KMS-11 (cell line): ENCODE measurements at regions not wholly inside any gene's neighbourhood (a gene's known extent, or its start where the extent isn't known, plus 50 kb on each side); places are given as distances from the start of the nearest gene placed in this dataset.

Experiments
- H2AFZ ChIP-seq: fragments of 200-600 bp; sonication (generic); 2 replicates; pipeline ENCODE4 v1.6.1; 2016; ENCODE audit warnings: antibody characterized with exemption, mixed run types, low read depth
- H3K27ac ChIP-seq: fragments of 200-600 bp; sonication (generic); 2 replicates; pipeline ENCODE4 v1.6.1; 2016; ENCODE audit warnings: mild to moderate bottlenecking, mixed run types
- H3K27me3 ChIP-seq: fragments of 200-600 bp; sonication (generic); 2 replicates; pipeline ENCODE4 v1.6.1; 2017; ENCODE audit warnings: mild to moderate bottlenecking, low read depth, mixed run types, moderate library complexity; ENCODE audit not compliant: insufficient read depth
- H3K36me3 ChIP-seq: fragments of 200-600 bp; sonication (generic); 2 replicates; pipeline ENCODE4 v1.6.1; 2017; ENCODE audit warnings: mild to moderate bottlenecking, mixed run types; ENCODE audit not compliant: insufficient read depth
- H3K4me1 ChIP-seq: fragments of 200-600 bp; sonication (generic); 2 replicates; pipeline ENCODE4 v1.6.1; 2016; ENCODE audit warnings: mild to moderate bottlenecking, low read depth, mixed run types; ENCODE audit not compliant: poor library complexity, severe bottlenecking
- H3K4me2 ChIP-seq: fragments of 200-600 bp; sonication (generic); 2 replicates; pipeline ENCODE4 v1.7.0; 2016; ENCODE audit warnings: mild to moderate bottlenecking, mixed run types
- H3K4me3 ChIP-seq: fragments of 200-600 bp; sonication (generic); IDR thresholded peaks from 2 replicates; pipeline ENCODE4 v1.6.1; 2017; ENCODE audit warnings: low read depth, low read length, mixed read lengths; ENCODE audit not compliant: insufficient read depth
- H3K79me2 ChIP-seq: fragments of 200-600 bp; sonication (generic); 2 replicates; pipeline ENCODE4 v1.6.1; 2016; ENCODE audit warnings: low read depth, mixed run types; ENCODE audit not compliant: insufficient read depth
- H3K9ac ChIP-seq: fragments of 200-600 bp; sonication (generic); 2 replicates; pipeline ENCODE4 v1.6.1; 2016; ENCODE audit warnings: mild to moderate bottlenecking, mixed run types
- H4K20me1 ChIP-seq: fragments of 200-600 bp; sonication (generic); 2 replicates; pipeline ENCODE4 v1.6.1; 2016; ENCODE audit warnings: mild to moderate bottlenecking, mixed run types; ENCODE audit not compliant: insufficient read depth
- TF ChIP-seq, protein P1 (sequence below): fragments of 200-600 bp; sonication (generic); conservative IDR thresholded peaks from 2 replicates; pipeline ENCODE4 v1.6.1; 2017; ENCODE audit warnings: low read depth, mild to moderate bottlenecking, antibody characterized with exemption, low read length, moderate library complexity, mixed read lengths

DNA sequence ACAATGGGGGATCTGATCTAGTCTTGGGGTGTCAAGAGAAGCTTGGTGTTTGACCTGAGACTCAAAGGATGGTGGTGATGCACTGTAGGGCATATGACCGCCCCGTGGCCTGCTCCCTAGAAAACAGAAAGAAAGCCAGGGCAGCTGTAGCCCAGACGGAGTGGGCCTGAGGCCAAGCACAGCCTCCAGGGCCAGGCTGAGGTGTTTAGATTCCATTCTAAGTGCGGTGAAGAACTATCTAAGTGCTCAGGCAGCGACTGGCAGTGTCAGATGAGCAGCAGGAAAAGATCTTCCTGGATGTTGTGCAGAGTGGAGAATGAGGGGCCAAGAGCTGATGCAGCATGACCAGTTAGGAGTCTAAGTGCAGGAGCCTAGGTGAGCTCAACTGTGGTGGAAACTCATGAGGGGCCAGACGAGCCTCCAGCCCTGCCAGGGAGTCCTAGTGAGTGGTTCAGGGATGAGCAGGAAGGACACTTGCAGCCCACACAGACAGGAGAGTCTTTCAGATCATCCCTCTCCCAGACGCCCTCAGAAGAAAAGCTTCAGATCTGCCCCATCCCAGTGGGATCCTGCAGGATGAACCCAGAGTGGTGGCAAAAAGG is 314.2 kb upstream of the CCL2 start:
- Histone ChIP-seq H3K27me3 (no peaks in the 10 kb centered on the region), H3K4me2 (no peak overlapping the region), H3K36me3 (no peaks in the 10 kb centered on the region), H3K4me3 (no peak overlapping the region), H3K9ac (no peak overlapping the region), H2AFZ (no peak overlapping the region), H3K79me2 (no peaks in the 10 kb centered on the region), H4K20me1 (no peaks in the 10 kb centered on the region), H3K27ac (no peak overlapping the region), H3K4me1 (no peaks in the 10 kb centered on the region)
- TF ChIP-seq, protein P1, sequence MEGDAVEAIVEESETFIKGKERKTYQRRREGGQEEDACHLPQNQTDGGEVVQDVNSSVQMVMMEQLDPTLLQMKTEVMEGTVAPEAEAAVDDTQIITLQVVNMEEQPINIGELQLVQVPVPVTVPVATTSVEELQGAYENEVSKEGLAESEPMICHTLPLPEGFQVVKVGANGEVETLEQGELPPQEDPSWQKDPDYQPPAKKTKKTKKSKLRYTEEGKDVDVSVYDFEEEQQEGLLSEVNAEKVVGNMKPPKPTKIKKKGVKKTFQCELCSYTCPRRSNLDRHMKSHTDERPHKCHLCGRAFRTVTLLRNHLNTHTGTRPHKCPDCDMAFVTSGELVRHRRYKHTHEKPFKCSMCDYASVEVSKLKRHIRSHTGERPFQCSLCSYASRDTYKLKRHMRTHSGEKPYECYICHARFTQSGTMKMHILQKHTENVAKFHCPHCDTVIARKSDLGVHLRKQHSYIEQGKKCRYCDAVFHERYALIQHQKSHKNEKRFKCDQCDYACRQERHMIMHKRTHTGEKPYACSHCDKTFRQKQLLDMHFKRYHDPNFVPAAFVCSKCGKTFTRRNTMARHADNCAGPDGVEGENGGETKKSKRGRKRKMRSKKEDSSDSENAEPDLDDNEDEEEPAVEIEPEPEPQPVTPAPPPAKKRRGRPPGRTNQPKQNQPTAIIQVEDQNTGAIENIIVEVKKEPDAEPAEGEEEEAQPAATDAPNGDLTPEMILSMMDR: no peak

DNA sequence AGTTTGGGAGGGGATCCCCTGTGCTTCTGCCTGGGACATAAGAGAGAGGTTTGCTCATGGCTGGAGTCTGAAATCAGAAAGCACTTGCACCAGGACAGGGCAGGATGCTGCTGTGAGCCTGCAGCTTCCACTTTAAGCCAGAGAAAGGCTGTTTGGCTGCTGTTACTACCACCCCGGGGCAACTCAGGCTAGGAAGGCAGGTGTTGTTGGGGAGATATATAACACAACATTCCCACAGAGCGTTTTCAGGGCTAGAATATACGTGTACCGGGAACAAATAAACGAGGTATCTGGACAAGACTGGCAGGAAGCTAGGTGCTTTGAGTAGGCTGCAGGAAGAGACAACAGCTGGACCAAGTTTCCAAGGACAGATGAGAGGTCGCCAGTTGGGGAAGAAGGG is 313.3 kb upstream of the CCL2 start:
- H3K9ac ChIP-seq: no peak overlapping the region
- TF ChIP-seq, protein P1: no peak
- no peak overlapping the region for H3K4me3 ChIP-seq
- H3K4me2 ChIP-seq: no peak overlapping the region
- H2AFZ ChIP-seq: no peak overlapping the region
- no peaks in the 10 kb centered on the region for H3K36me3 ChIP-seq
- H3K79me2 ChIP-seq: no peaks in the 10 kb centered on the region
- no peaks in the 10 kb centered on the region for H3K27me3 ChIP-seq
- no peaks in the 10 kb centered on the region for H4K20me1 ChIP-seq
- no peaks in the 10 kb centered on the region for H3K4me1 ChIP-seq
- H3K27ac ChIP-seq: no peak overlapping the region

DNA sequence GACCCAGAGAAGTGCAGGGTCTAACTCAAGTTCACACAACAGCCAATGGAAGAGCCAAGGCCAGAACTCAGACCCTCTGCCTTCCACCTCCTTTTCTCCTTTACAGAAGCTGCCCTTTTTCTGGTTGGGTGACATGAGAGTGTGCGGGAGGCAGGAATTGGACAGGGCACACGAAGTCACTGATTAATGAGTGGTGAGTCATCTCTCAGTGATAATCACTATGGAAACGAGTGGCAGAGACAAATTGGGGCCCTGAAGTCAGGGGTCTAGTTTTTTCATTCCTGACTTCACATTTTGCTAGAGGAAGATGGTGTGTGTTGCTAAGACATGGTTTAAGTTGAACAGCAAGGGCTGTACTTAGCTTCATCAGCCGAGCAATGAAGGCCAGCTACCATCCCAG is 312.7 kb upstream of the CCL2 start:
- H3K4me3 ChIP-seq: no peak overlapping the region
- H3K36me3 ChIP-seq: no peaks in the 10 kb centered on the region
- H3K9ac ChIP-seq: no peak overlapping the region
- H4K20me1 ChIP-seq: no peaks in the 10 kb centered on the region
- no peaks in the 10 kb centered on the region for H3K4me1 ChIP-seq
- no peak overlapping the region for H2AFZ ChIP-seq
- H3K79me2 ChIP-seq: no peaks in the 10 kb centered on the region
- TF ChIP-seq, protein P1: no peak
- no peak overlapping the region for H3K4me2 ChIP-seq
- no peaks in the 10 kb centered on the region for H3K27me3 ChIP-seq
- H3K27ac ChIP-seq: no peak overlapping the region

DNA sequence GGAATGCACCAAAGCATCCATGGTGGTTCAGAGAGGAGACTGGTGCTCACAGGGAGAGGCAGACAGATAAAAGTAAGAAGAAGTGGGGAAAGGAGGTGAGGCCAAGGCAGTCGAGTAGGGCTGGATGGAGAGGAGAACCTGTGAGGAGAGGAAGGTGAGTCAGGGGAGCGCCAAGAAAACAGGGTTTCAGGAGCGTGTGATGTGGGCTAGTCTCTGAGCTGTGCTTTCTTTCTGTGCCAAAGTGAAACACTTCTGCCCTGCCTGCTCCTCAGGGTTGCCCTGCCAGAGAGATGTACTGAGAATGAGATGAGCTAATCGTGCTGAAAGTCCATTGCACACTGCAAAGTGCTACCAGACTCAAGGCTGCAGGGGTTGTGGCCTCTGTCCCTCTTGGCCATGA is 310.7 kb upstream of the CCL2 start:
- H3K4me3 ChIP-seq: no peak overlapping the region
- no peak overlapping the region for H2AFZ ChIP-seq
- H3K27me3 ChIP-seq: no peaks in the 10 kb centered on the region
- H3K4me2 ChIP-seq: no peak overlapping the region
- H3K9ac ChIP-seq: no peak overlapping the region
- H3K79me2 ChIP-seq: no peaks in the 10 kb centered on the region
- H4K20me1 ChIP-seq: no peaks in the 10 kb centered on the region
- TF ChIP-seq, protein P1: no peak
- H3K27ac ChIP-seq: no peak overlapping the region
- no peaks in the 10 kb centered on the region for H3K4me1 ChIP-seq
- H3K36me3 ChIP-seq: no peaks in the 10 kb centered on the region
